ENCODE measurements at regions not wholly inside any gene's neighbourhood (a gene's known extent, or its start where the extent isn't known, plus 50 kb on each side); places are given as distances from the start of the nearest gene placed in this dataset.

DNA sequence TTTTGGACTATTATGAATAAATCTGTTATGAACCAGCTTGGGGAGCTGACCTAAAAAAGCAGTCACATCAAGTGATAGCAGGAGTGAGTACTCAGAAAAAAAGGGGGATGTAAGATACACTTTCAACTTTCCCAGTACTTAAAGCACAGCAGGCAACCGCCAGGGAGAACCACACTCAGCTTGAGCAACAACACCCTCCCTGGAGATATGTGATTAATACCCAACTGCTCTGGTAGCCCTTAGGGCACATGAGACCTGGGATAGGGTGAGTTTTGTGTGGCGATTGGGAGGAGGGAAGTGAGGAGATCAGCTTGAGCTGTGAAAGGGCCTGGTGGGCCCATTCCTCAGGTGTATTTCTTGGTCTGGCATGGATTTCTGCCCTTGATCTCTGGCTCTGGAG lies 220.3 kb upstream of the SFRP2 start:
- TF ChIP-seq EZH2 (IDR thresholded peaks at IDR 0.05; ENCODE audit: low read depth) = no peak
- TF ChIP-seq, protein P1, sequence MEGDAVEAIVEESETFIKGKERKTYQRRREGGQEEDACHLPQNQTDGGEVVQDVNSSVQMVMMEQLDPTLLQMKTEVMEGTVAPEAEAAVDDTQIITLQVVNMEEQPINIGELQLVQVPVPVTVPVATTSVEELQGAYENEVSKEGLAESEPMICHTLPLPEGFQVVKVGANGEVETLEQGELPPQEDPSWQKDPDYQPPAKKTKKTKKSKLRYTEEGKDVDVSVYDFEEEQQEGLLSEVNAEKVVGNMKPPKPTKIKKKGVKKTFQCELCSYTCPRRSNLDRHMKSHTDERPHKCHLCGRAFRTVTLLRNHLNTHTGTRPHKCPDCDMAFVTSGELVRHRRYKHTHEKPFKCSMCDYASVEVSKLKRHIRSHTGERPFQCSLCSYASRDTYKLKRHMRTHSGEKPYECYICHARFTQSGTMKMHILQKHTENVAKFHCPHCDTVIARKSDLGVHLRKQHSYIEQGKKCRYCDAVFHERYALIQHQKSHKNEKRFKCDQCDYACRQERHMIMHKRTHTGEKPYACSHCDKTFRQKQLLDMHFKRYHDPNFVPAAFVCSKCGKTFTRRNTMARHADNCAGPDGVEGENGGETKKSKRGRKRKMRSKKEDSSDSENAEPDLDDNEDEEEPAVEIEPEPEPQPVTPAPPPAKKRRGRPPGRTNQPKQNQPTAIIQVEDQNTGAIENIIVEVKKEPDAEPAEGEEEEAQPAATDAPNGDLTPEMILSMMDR (conservative IDR thresholded peaks at IDR 0.05) = no peak
